CD4-positive, CD25-positive, alpha-beta regulatory T cell (primary cell): ENCODE measurements at regions not wholly inside any gene's neighbourhood (a gene's known extent, or its start where the extent isn't known, plus 50 kb on each side); places are given as distances from the start of the nearest gene placed in this dataset.

Source experiments
- ATAC-seq, 2 donors: fragments of 150-1000 bp; cut with Tn5 transposase; one replicate each; pipeline ENCODE4 v1.10.0; 2021; ENCODE audit warnings: low read depth in 2 of 2, moderate number of reproducible peaks in 2 of 2, moderate library complexity in 1 of 2
- DNase-seq, 3 donors: peaks; one replicate each; pipeline versions ENCODE4 v3.0.0 to v3.0.0-alpha.2; 2012 to 2022; ENCODE audit warnings: mixed read lengths in 1 of 3
- H3K27ac ChIP-seq: one replicate; pipeline ENCODE4 v1.7.0; 2013; ENCODE audit warnings: mild to moderate bottlenecking, low read length; ENCODE audit not compliant: insufficient read depth, poor library complexity, severe bottlenecking
- H3K27me3 ChIP-seq: one replicate; pipeline ENCODE4 v1.7.0; 2013; ENCODE audit warnings: low read length; ENCODE audit not compliant: control insufficient read depth, insufficient read depth
- H3K36me3 ChIP-seq: one replicate; pipeline ENCODE4 v1.7.0; 2013; ENCODE audit warnings: mild to moderate bottlenecking, low read length, moderate library complexity; ENCODE audit not compliant: control insufficient read depth, insufficient read depth
- H3K4me1 ChIP-seq: 2 replicates; pipeline ENCODE4 v1.7.0; 2013; ENCODE audit warnings: mild to moderate bottlenecking, low read length; ENCODE audit not compliant: insufficient read depth, control insufficient read depth, poor library complexity, severe bottlenecking
- H3K4me3 ChIP-seq: one replicate; pipeline ENCODE4 v1.7.0; 2013; ENCODE audit warnings: low read depth, mild to moderate bottlenecking, low read length, moderate library complexity
- H3K9me3 ChIP-seq, 2 experiments: 1 replicate in 1 of 2; 2 replicates in 1 of 2; pipeline ENCODE4 v1.7.0; 2013; ENCODE audit warnings: low read length in 2 of 2, mild to moderate bottlenecking in 1 of 2, moderate library complexity in 1 of 2; ENCODE audit not compliant: control insufficient read depth in 2 of 2
- H3K27ac Mint-ChIP-seq, 3 donors: one replicate each; pipeline ENCODE4 v1.8.0; 2020 to 2022; ENCODE audit warnings: mild to moderate bottlenecking in 3 of 3, mixed read lengths in 3 of 3, moderate library complexity in 2 of 3
- H3K27me3 Mint-ChIP-seq: one replicate; pipeline ENCODE4 v1.8.0; 2022; ENCODE audit warnings: mild to moderate bottlenecking, mixed read lengths
- H3K36me3 Mint-ChIP-seq: one replicate; pipeline ENCODE4 v1.8.0; 2020; ENCODE audit warnings: mixed read lengths
- H3K4me1 Mint-ChIP-seq, 4 donors: one replicate each; pipeline ENCODE4 v1.8.0; 2020 to 2022; ENCODE audit warnings: mixed read lengths in 4 of 4, mild to moderate bottlenecking in 1 of 4
- H3K4me3 Mint-ChIP-seq, 4 donors: one replicate each; pipeline ENCODE4 v1.8.0; 2020 to 2022; ENCODE audit warnings: mild to moderate bottlenecking in 4 of 4, mixed read lengths in 4 of 4, moderate library complexity in 3 of 4
- H3K9me3 Mint-ChIP-seq, 7 donors: one replicate each; pipeline ENCODE4 v1.8.0; 2020 to 2022; ENCODE audit warnings: mixed read lengths in 7 of 7, mild to moderate bottlenecking in 3 of 7, moderate library complexity in 2 of 7

- Histone ChIP-seq H3K27me3 (peaks cover 3% of the 10 kb centered on the region), H3K4me1 (no peaks in the 10 kb centered on the region), H3K36me3 (no peaks in the 10 kb centered on the region), H3K27ac (no peak overlapping the region), H3K9me3 (no peaks in the 10 kb centered on the region), H3K4me3 (no peak overlapping the region)
- DNase-seq (no peak), ATAC-seq (no peak)
- H3K27me3 Mint-ChIP-seq, result peaks cover 4% of the 10 kb centered on the region
- H3K4me3 Mint-ChIP-seq, result no peak overlapping the region
- H3K4me1 Mint-ChIP-seq, result no peaks in the 10 kb centered on the region
- H3K36me3 Mint-ChIP-seq, result no peaks in the 10 kb centered on the region
- H3K27ac Mint-ChIP-seq, result no peak overlapping the region
- H3K9me3 Mint-ChIP-seq, result no peaks in the 10 kb centered on the region
Observed at GRCh38 chr7:24469118-24469517, 104.1 kb upstream of the PALS2 start.

- H3K4me1 Mint-ChIP-seq, result no peaks in the 10 kb centered on the region
- peaks cover 4% of the 10 kb centered on the region for H3K27me3 Mint-ChIP-seq
- DNase-seq (no peak), ATAC-seq (no peak)
- H3K4me3 Mint-ChIP-seq, result no peak overlapping the region
- Histone ChIP-seq H3K4me3 (no peak overlapping the region), H3K36me3 (no peaks in the 10 kb centered on the region), H3K4me1 (no peaks in the 10 kb centered on the region), H3K27ac (no peak overlapping the region), H3K9me3 (no peaks in the 10 kb centered on the region), H3K27me3 (peaks cover 3% of the 10 kb centered on the region)
- no peaks in the 10 kb centered on the region for H3K9me3 Mint-ChIP-seq
- no peaks in the 10 kb centered on the region for H3K36me3 Mint-ChIP-seq
- no peak overlapping the region for H3K27ac Mint-ChIP-seq
Observed at GRCh38 chr7:24472093-24472492, 101.2 kb upstream of the PALS2 start.

- no peaks in the 10 kb centered on the region for H3K9me3 ChIP-seq
- H3K27me3 ChIP-seq, result peaks cover 3% of the 10 kb centered on the region
- H3K36me3 ChIP-seq, result no peaks in the 10 kb centered on the region
- Mint-ChIP-seq H3K36me3 (no peaks in the 10 kb centered on the region), H3K9me3 (peaks cover 0 to 2% (median 0%) of the 10 kb centered on the region in 7 donors), H3K4me1 (no peaks in the 10 kb centered on the region), H3K4me3 (no peak overlapping the region), H3K27ac (no peak overlapping the region), H3K27me3 (peaks cover 9% of the 10 kb centered on the region)
- H3K27ac ChIP-seq, result no peak overlapping the region
- DNase-seq, result no peak
- H3K4me1 ChIP-seq, result no peaks in the 10 kb centered on the region
- ATAC-seq, result no peak
- H3K4me3 ChIP-seq, result no peak overlapping the region
Observed at GRCh38 chr7:24475166-24475961, 97.9 kb upstream of the PALS2 start.

DNA sequence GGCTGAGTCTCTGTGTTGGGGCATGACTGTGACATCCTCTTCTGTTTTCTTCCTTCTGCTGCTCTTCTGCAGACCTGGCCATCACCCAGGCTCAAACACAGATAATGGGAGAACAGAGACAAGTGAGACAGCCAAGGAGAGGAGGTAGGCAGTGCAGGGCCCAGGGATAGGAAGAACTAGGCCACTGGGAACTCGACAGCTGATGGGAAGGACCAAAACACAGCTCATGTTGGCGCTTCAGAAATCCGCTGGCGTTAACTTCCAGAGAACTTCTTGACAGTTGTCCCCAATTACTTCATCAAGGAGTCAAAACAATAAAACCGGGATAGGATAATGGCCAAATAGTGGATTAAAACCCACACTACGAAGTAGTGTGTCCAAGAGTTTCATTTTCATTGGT lies 97.0 kb upstream of the PALS2 start:
- no peak overlapping the region for H3K4me3 Mint-ChIP-seq
- H3K4me1 ChIP-seq, result no peaks in the 10 kb centered on the region
- H3K27me3 Mint-ChIP-seq, result peaks cover 8% of the 10 kb centered on the region
- peaks cover 4% of the 10 kb centered on the region for H3K27me3 ChIP-seq
- no peak overlapping the region for H3K27ac ChIP-seq
- H3K4me3 ChIP-seq, result no peak overlapping the region
- DNase-seq, result no peak
- no peak overlapping the region for H3K27ac Mint-ChIP-seq
- H3K4me1 Mint-ChIP-seq, result no peaks in the 10 kb centered on the region
- H3K9me3 ChIP-seq, result no peaks in the 10 kb centered on the region
- H3K36me3 Mint-ChIP-seq, result no peaks in the 10 kb centered on the region
- no peak for ATAC-seq
- peaks cover 0 to 5% (median 0%) of the 10 kb centered on the region in 7 donors for H3K9me3 Mint-ChIP-seq
- H3K36me3 ChIP-seq, result no peaks in the 10 kb centered on the region

DNA sequence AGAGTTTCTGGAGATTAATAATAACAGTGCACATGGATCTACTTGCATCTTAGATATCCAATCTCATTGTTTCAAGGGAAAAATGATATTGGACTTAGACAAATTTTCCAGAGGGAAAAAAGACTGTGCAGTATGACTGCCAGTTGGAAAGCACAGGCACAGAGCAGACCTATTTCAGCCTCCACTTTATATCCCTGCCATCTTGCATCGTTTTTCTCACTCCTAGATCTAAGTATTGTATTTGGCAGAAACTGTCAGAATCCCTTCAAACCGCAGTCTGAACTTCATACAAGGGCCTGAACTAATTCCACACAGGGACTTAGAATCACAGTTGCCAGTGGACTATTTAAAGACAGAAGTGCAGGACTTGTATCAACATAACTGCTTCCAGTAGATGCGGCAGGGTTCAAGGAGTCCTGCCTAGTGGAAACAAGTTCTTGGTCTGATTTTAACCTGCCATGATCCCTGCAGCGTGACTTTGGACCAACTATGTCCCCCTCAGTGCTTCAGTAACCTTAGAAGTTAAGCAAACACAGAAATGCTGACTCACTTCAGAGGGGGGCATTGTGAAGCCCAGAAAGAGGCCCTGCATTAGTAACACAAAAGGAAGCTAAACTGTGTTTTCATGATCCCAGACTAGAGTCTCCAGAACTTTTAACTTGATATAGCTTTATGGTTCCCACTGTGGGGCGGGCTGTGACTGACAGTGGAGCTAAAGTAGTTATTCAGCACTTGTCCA lies 95.7 kb upstream of the PALS2 start:
- Mint-ChIP-seq H3K4me3 (no peak overlapping the region), H3K9me3 (peaks cover 0 to 5% (median 0%) of the 10 kb centered on the region in 7 donors), H3K27me3 (peaks cover 8% of the 10 kb centered on the region), H3K27ac (no peak overlapping the region), H3K36me3 (no peaks in the 10 kb centered on the region), H3K4me1 (no peaks in the 10 kb centered on the region)
- Histone ChIP-seq H3K9me3 (no peaks in the 10 kb centered on the region), H3K36me3 (no peaks in the 10 kb centered on the region), H3K27me3 (peaks cover 3% of the 10 kb centered on the region), H3K4me3 (no peak overlapping the region), H3K27ac (no peak overlapping the region), H3K4me1 (no peaks in the 10 kb centered on the region)
- DNase-seq, result no peak
- no peak for ATAC-seq

- peaks cover 3% of the 10 kb centered on the region for H3K27me3 ChIP-seq
- no peak overlapping the region for H3K4me3 ChIP-seq
- no peak for DNase-seq
- ATAC-seq, result no peak
- no peaks in the 10 kb centered on the region for H3K9me3 ChIP-seq
- peak overlapping the region in 1 of 3 donors; percentile 49 for H3K27ac Mint-ChIP-seq
- no peak overlapping the region for H3K27ac ChIP-seq
- H3K4me1 Mint-ChIP-seq, result no peaks in the 10 kb centered on the region
- peaks cover 0 to 5% (median 0%) of the 10 kb centered on the region in 7 donors for H3K9me3 Mint-ChIP-seq
- H3K4me3 Mint-ChIP-seq, result no peak overlapping the region
- no peaks in the 10 kb centered on the region for H3K36me3 Mint-ChIP-seq
- H3K27me3 Mint-ChIP-seq, result peaks cover 8% of the 10 kb centered on the region
- H3K36me3 ChIP-seq, result no peaks in the 10 kb centered on the region
- no peaks in the 10 kb centered on the region for H3K4me1 ChIP-seq
Observed at GRCh38 chr7:24478137-24478655, 95.1 kb upstream of the PALS2 start.

GRCh38 chr7:24480501-24480900 lies 92.8 kb upstream of the PALS2 start:
- H3K27me3 ChIP-seq, result peaks cover 5% of the 10 kb centered on the region
- no peak overlapping the region for H3K27ac Mint-ChIP-seq
- H3K27me3 Mint-ChIP-seq, result peaks cover 16% of the 10 kb centered on the region
- H3K36me3 ChIP-seq, result no peaks in the 10 kb centered on the region
- H3K9me3 Mint-ChIP-seq, result peaks cover 0 to 5% (median 0%) of the 10 kb centered on the region in 7 donors
- ATAC-seq (no peak), DNase-seq (no peak)
- no peaks in the 10 kb centered on the region for H3K36me3 Mint-ChIP-seq
- H3K4me3 Mint-ChIP-seq, result no peak overlapping the region
- no peak overlapping the region for H3K27ac ChIP-seq
- H3K9me3 ChIP-seq, result no peaks in the 10 kb centered on the region
- H3K4me3 ChIP-seq, result no peak overlapping the region
- H3K4me1 ChIP-seq, result no peaks in the 10 kb centered on the region
- H3K4me1 Mint-ChIP-seq, result no peaks in the 10 kb centered on the region
